HG02798 (cell line): ENCODE measurements at regions not wholly inside any gene's neighbourhood (a gene's known extent, or its start where the extent isn't known, plus 50 kb on each side); places are given as distances from the start of the nearest gene placed in this dataset.
A peak's percentile ranks its signal among the peaks of the same experiment; 100 is the strongest.

Experiments used
- ATAC-seq: cut with Tn5 transposase; IDR thresholded peaks from one replicate; pipeline ENCODE4 v1.9.1; 2021; ENCODE audit warnings: mild to moderate bottlenecking; ENCODE audit not compliant: unreplicated experiment, poor library complexity

DNA sequence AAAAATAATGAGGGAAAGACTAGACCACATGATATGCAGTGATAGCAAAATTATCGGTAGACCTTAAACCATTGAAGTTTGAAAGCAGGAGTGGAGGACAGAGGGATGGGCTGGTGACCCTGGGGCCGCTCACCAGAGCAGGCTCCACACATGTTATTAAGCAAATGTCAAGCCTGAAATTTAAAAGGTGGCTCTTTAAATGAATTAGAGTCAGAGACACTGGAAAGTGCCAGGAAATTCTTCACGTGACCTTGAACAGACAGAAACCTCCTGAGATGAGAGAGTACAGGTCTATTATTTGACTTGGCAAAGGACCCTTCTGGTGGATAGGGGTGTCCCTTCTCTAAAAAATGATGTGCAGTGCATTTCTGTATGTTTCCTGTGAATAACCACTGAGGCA, 111.0 kb upstream of the CPEB4 start:
- ATAC-seq: no peak

DNA sequence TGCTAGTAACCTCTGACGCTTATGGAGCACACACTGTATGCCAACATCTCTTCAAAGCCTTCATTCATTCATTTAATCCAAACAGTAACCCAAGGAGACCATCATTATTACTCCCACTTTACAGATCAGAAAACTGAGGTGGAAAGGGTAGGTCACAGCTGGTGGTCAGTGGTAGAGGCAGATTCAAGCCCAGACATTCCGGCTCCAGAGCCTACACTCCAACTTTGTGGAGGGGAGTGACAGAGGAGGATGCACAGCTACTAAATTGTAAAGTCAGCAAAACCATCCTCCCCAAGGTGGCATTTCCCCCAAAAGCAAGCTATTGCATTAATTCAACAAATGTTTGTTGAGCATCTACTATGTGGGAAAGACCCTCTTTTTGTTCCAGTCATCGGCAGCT, 110.5 kb upstream of the CPEB4 start:
- no peak for ATAC-seq

DNA sequence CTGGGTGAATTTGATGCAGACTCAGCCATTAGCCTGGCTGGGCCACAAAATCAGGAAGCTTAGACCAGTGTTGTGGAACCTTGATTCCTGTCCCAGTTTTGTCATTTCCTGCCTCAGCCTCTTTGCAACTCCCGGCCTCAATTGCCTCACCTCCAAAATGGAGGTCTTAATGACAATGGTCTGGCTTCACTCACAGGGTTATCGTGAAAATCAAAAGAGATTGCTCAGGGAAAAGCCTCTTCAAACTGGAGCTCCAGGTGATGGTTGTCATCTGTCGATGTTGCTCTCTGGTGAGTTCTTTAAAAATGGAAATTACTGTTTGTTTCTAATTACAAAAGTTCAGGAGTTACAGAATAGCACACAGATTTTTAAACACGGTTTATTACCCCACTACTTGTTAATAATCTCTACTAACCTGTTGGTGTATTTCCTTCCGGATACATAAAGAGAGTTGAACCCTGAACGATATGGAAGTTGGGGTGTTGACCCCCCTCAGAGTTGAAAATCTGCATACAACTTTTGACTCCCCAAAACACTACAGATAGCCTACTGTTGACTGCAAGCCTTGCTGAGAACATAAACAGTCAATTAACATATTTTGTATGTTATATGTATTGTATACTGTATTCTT, 109.9 kb upstream of the CPEB4 start:
- ATAC-seq: no peak

GRCh38 chr5:173778784-173779304, 109.3 kb upstream of the CPEB4 start:
- ATAC-seq: no peak

DNA sequence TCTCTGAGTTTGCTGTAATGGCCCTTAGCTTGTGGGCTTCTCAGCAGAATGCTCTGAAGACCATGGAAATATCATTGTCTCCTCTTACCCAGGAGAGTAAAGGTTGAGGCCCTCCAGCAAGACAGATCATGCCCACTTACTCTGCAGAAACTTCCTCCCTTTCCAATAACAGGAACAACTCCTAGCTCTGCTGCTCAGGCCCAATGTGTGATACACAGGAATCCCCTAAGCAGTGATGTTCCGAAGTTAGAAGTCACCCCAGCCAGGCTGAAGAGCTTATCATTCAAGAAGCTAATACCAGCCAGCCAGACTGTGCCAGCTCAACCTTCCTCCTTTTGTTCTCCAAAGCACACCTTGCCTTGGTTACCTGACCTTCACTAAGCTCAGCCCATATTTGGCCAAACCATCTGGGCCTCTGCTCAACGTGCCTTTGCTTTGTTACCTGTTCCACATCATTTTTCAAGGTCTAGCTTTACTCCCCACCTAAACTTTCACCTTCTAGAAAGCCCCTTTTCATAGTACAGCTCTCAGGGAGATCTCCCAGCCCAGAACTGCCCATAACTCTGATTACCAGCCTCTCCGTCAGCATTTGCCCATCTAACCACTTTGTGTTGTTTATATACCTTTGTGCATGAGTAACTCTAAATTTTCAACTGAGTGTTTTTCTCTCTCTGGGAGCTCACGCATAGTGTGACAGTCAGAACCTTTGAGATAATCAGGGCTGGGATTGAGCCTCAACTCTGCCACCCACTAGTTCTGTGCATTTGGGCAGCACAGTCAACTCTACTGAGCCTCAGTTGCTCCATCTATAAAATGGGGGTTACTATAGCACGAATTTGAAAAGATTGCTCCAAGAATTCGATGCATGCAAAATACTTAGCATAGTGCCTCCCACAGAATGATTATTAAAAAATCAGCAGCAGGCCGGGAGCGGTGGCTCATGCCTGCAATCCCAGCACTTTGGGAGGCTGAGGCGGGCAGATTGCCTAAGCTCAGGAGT, 107.6 kb upstream of the CPEB4 start:
- ATAC-seq: no peak

GRCh38 chr5:173781432-173781815, 106.7 kb upstream of the CPEB4 start:
- ATAC-seq: no peak

- ATAC-seq: peak; percentile 25
These were observed 106.1 kb upstream of the CPEB4 start for GRCh38 chr5:173781816-173782670.

- ATAC-seq: no peak
These were observed 105.5 kb upstream of the CPEB4 start for GRCh38 chr5:173782671-173783101.

DNA sequence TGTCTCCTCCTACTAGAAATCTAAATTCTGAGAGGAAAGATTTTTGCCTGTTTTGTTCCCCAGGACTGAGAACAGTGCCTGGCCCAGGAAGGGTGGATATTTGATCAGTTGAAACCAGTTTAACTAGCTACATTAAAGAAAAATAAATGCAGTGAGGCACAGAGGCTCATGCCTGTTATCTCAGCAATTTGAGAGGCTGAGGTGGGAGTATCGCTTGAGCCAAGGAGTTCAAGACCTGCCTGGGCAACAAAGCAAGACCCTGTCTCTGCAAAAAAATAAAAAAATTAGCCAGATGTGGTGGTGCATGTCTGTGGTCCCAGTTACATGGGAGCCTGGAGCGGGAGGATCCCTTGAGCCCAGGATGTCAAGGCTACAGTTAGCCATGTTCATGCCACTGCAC, 104.8 kb upstream of the CPEB4 start:
- no peak for ATAC-seq

DNA sequence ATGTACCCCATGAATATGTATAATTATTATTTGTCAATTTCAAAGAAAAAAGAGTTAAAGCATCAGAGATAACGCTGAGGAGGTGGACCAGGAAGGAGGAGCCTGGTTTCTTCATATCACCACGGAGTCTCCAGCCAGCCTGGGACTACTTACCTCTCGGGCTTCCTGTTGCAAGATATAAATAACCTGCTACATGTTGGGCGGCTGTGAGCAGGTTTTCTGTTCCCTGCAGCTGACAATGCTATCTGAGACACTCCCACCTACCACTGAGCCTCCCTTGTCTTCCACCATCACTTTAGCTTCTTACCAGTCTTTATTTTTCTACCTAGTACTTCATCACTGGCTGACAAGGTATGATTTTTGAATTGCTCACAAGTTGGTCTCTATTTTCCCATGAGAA, 102.7 kb upstream of the CPEB4 start:
- no peak for ATAC-seq

GRCh38 chr5:173785866-173786265, 102.3 kb upstream of the CPEB4 start:
- ATAC-seq: no peak

GRCh38 chr5:173786286-173787187, 101.6 kb upstream of the CPEB4 start:
- peak; percentile 75 for ATAC-seq

DNA sequence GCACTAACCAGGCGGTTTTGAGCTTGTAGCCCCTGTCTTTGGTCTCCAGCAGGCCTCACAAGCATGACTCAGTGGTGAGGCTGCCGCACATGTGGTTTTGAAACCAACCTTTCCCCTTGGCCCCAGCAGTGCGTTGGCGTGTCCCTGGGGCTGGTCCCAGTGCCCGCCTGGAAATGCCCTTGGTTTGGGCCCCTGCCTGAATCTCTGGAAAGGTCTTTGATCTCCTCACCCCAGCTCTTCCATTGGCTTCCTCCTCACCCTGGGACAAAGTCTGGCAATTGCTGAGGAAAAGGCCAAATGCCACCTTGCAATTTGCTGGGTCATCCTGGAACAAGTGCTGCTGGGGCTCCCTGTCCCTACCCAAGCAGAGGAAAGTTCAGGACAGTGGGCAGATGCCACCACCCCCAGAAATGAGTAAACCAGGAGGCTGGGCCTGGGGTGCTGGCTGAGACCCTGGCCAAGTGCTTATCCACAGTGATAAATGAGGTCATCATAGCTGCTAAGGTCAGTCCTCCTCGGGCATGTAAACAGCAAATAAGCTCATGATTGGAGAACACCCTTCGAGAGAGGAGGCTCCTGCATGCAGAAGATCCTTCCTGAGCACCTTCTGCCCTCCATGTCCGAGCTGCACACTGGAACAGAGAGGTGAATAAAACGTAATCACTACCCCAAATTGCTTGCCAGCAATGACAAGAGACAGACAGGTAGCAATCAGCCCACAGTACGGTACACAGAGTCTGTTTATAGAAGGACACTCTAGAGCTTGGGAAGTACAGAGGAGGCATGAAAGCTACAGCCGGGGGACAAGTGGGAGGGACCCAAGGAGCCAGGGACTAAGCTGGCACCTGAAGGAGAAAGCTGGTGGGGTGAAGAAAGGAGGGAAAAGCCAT, 98.9 kb upstream of the CPEB4 start:
- ATAC-seq: peak; percentile 40

DNA sequence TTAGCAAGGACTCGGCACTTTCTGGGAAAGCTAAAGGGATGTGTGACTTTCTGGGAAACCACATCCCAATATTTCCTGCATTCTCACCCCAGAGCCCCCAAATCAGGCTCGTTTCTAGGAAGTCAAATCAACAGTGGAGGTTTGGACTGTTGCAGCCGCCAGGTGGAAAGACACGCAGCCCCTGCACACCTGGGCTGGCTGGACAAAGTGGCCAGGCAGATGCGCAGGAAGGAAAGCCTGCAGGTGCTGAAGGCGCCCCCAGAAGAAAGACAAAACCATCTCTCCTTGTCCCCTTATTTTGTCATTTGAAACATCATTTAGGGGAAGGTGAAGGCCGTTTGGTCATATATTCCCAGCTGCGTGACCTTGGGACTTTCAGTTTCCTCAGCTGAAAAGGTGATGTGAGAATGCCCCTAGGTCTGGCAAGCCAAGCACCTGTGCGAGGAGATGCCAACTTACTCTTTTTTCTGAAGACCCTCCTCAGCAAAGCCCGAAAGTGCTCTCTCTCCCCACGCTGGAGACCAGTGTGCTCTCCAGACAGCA, 97.9 kb upstream of the CPEB4 start:
- no peak for ATAC-seq

DNA sequence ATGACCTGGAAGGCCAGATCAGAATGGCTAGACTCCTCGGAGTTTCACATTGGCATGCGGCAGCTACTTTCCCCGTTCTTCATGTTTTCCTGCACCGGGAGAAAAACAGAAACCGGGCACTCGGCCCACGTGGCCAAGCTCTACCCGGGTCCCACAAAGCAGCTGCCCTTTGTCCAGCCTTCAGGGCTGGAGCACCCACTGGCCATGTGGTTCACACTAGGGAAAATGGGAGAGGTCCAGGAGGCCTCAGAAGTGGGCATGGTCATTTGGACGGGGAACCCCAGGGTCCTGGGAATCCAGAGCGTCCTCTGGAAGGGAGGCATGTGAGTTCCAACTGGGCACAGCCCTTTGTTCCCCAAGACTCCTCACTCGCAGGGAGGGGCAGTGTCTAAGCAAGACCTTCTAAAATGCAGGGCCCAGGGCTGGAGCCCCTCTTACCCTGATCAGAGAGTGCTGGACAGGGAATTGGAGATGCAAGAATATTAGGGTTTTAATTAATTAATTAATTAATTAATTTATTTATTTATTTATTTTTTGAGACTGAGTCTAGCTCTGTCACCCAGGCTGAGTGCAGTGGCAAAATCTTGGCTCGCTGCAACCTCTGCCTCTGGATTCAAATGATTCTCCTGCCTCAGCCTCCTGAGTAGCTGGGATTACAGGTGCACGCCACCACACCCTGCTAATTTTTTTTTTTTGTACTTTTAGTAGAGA, 97.2 kb upstream of the CPEB4 start:
- no peak for ATAC-seq

GRCh38 chr5:173791878-173792277, 96.3 kb upstream of the CPEB4 start:
- no peak for ATAC-seq

- ATAC-seq: no peak
These were observed 95.2 kb upstream of the CPEB4 start for GRCh38 chr5:173792781-173793547.
